HEK293 (cell line): ENCODE measurements at regions not wholly inside any gene's neighbourhood (a gene's known extent, or its start where the extent isn't known, plus 50 kb on each side); places are given as distances from the start of the nearest gene placed in this dataset.
"Not testable (repeated sequence)": the region's sequence is repeated elsewhere in the genome, so short reads cannot be mapped to it uniquely, and the experiment has no call there.

Experiments used
- CTCF ChIA-PET: fragments of 350-600 bp; formaldehyde crosslinking; extraction: SDS; loops from one replicate; lab custom pipeline; 2021; ENCODE audit warnings: antibody characterized with exemption; lab: Yijun Ruan, JAX
- POLR2A ChIA-PET: fragments of 300-600 bp; formaldehyde crosslinking; extraction: SDS; loops from one replicate; lab custom pipeline; 2020; ENCODE audit warnings: antibody characterized with exemption, inconsistent platforms; lab: Yijun Ruan, JAX
- H3K27ac ChIP-seq: fragments of 200-500 bp; sonication (Bioruptor generic); 2 replicates; pipeline ENCODE4 v1.5.1; 2014; ENCODE audit warnings: low read depth, low read length, control low read depth, inconsistent platforms; ENCODE audit errors: extremely low read depth
- H3K36me3 ChIP-seq, 2 experiments: fragments of 200-500 bp in 1 of 2; sonication (Bioruptor generic) in 1 of 2; 1 replicate in 1 of 2; 2 replicates in 1 of 2; pipeline ENCODE4 v1.5.1; 2014 to 2017; ENCODE audit warnings: inconsistent platforms in 2 of 2, low read length in 2 of 2; ENCODE audit not compliant: control insufficient read depth in 2 of 2, insufficient read depth in 1 of 2
- H3K4me1 ChIP-seq: fragments of 200-500 bp; sonication (Bioruptor generic); 2 replicates; pipeline ENCODE4 v1.5.1; 2014; ENCODE audit warnings: mild to moderate bottlenecking, low read length, inconsistent platforms; ENCODE audit not compliant: control insufficient read depth, insufficient read depth
- H3K4me3 ChIP-seq: 2 replicates; pipeline ENCODE4 v1.5.1; 2011; ENCODE audit warnings: low read depth, mild to moderate bottlenecking, control low read depth, low read length, moderate library complexity
- H3K9me3 ChIP-seq: fragments of 200-500 bp; sonication (Bioruptor generic); 2 replicates; pipeline ENCODE4 v1.5.1; 2014; ENCODE audit warnings: low read depth, low read length, inconsistent platforms; ENCODE audit not compliant: control insufficient read depth, insufficient read depth
- ZNF211 ChIP-seq: fragments of 450-650 bp; formaldehyde crosslinking; IDR thresholded peaks from 2 replicates; pipeline ENCODE4 v1.5.1; 2016; ENCODE audit warnings: low read depth, missing biosample characterization, missing genetic modification characterization
- ZNF311 ChIP-seq: fragments of 450-650 bp; formaldehyde crosslinking; IDR thresholded peaks from 2 replicates; pipeline ENCODE4 v1.5.1; 2017; ENCODE audit warnings: missing biosample characterization, missing genetic modification characterization, borderline replicate concordance
- ZNF324 ChIP-seq: fragments of 450-650 bp; formaldehyde crosslinking; IDR thresholded peaks from 2 replicates; pipeline ENCODE4 v1.5.1; 2016; ENCODE audit warnings: missing biosample characterization, missing genetic modification characterization
- ZNF514 ChIP-seq: fragments of 450-650 bp; formaldehyde crosslinking; IDR thresholded peaks from 2 replicates; pipeline ENCODE4 v1.5.1; 2016; ENCODE audit warnings: missing biosample characterization, missing genetic modification characterization

- H3K27ac ChIP-seq, POLR2A ChIA-PET: not testable (repeated sequence)
Measured at GRCh38 chr1:840592-840991, 83.1 kb upstream of the SAMD11 start.

GRCh38 chr1:841671-842425 lies 81.9 kb upstream of the SAMD11 start:
- H3K4me3 ChIP-seq, H3K27ac ChIP-seq, H3K36me3 ChIP-seq, POLR2A ChIA-PET, H3K4me1 ChIP-seq, H3K9me3 ChIP-seq, CTCF ChIA-PET: not testable (repeated sequence)

More at GRCh38 chr1:840592-840991, 83.1 kb upstream of the SAMD11 start:
- H3K4me1 ChIP-seq, H3K36me3 ChIP-seq, H3K4me3 ChIP-seq, H3K9me3 ChIP-seq, CTCF ChIA-PET: not testable (repeated sequence)

- H3K4me1 ChIP-seq, POLR2A ChIA-PET, H3K27ac ChIP-seq, CTCF ChIA-PET, H3K4me3 ChIP-seq, H3K36me3 ChIP-seq, H3K9me3 ChIP-seq: not testable (repeated sequence)
Measured at GRCh38 chr1:842799-843198, 80.9 kb upstream of the SAMD11 start.

GRCh38 chr1:843946-844345 lies 79.8 kb upstream of the SAMD11 start:
- H3K9me3 ChIP-seq, H3K36me3 ChIP-seq, CTCF ChIA-PET, H3K27ac ChIP-seq, H3K4me3 ChIP-seq, POLR2A ChIA-PET, H3K4me1 ChIP-seq: not testable (repeated sequence)

GRCh38 chr1:844472-845026 lies 79.2 kb upstream of the SAMD11 start:
- TF ChIP-seq ZNF211 (tag by site-specific recombination) (no peak), ZNF514 (no peak), ZNF324 (tag by site-specific recombination) (no peak), ZNF311 (tag by site-specific recombination) (no peak)
- no peak overlapping the region for H3K27ac ChIP-seq
- POLR2A ChIA-PET: no interaction called here
- H3K4me1 ChIP-seq: no peaks in the 10 kb centered on the region
- H3K4me3 ChIP-seq: no peak overlapping the region
- H3K36me3 ChIP-seq: no peaks in the 10 kb centered on the region
- CTCF ChIA-PET: no interaction called here
- H3K9me3 ChIP-seq: no peaks in the 10 kb centered on the region

- CTCF ChIA-PET, POLR2A ChIA-PET, H3K4me3 ChIP-seq, H3K9me3 ChIP-seq, H3K4me1 ChIP-seq, H3K27ac ChIP-seq, H3K36me3 ChIP-seq: not testable (repeated sequence)
Measured at GRCh38 chr1:845641-846040, 78.1 kb upstream of the SAMD11 start.

- H3K36me3 ChIP-seq, H3K27ac ChIP-seq, H3K4me1 ChIP-seq, CTCF ChIA-PET, POLR2A ChIA-PET, H3K9me3 ChIP-seq, H3K4me3 ChIP-seq: not testable (repeated sequence)
Measured at GRCh38 chr1:849873-850272, 73.8 kb upstream of the SAMD11 start.

- H3K4me1 ChIP-seq, CTCF ChIA-PET, POLR2A ChIA-PET, H3K4me3 ChIP-seq, H3K9me3 ChIP-seq, H3K27ac ChIP-seq: not testable (repeated sequence)
- H3K36me3 ChIP-seq: peaks cover 0 to 13% of the 10 kb centered on the region in 2 experiments; a peak in 1 of 3 replicates
Measured at GRCh38 chr1:850318-850717, 73.4 kb upstream of the SAMD11 start.

- H3K4me1 ChIP-seq, H3K4me3 ChIP-seq, H3K9me3 ChIP-seq, POLR2A ChIA-PET, CTCF ChIA-PET, H3K27ac ChIP-seq: not testable (repeated sequence)
- peaks cover 0 to 16% of the 10 kb centered on the region in 2 experiments; a peak in 1 of 3 replicates for H3K36me3 ChIP-seq
Measured at GRCh38 chr1:851398-851797, 72.3 kb upstream of the SAMD11 start.

- H3K9me3 ChIP-seq, POLR2A ChIA-PET, H3K27ac ChIP-seq, H3K4me1 ChIP-seq, H3K4me3 ChIP-seq, CTCF ChIA-PET: not testable (repeated sequence)
- H3K36me3 ChIP-seq: peaks cover 0 to 16% of the 10 kb centered on the region in 2 experiments; a peak in 1 of 3 replicates
Measured at GRCh38 chr1:851841-852240, 71.9 kb upstream of the SAMD11 start.
